Small intestine (tissue), 7 donors: ENCODE measurements at regions not wholly inside any gene's neighbourhood (a gene's known extent, or its start where the extent isn't known, plus 50 kb on each side); places are given as distances from the start of the nearest gene placed in this dataset.

Source experiments
- DNase-seq, 2 donors: peaks; one replicate each; pipeline versions ENCODE4 v3.0.0 to v3.0.0-alpha.2; 2013
- FAIRE-seq: peaks from 2 replicates; lab custom pipeline; 2012; peaks lifted over from hg19 to GRCh38; lab: Jason Lieb, UNC
- H3K27ac ChIP-seq, 3 donors: one replicate each; pipeline ENCODE4 v1.5.1; 2013; ENCODE audit warnings: low read length in 2 of 3, mild to moderate bottlenecking in 2 of 3, control low read depth in 1 of 3, inconsistent platforms in 1 of 3, low read depth in 1 of 3, moderate library complexity in 1 of 3
- H3K27me3 ChIP-seq, 3 donors: one replicate each; pipeline ENCODE4 v1.6.1; 2013; ENCODE audit warnings: low read length in 3 of 3, inconsistent platforms in 1 of 3; ENCODE audit not compliant: control insufficient read depth in 3 of 3, insufficient read depth in 3 of 3
- H3K36me3 ChIP-seq, 3 donors: one replicate each; pipeline ENCODE4 v1.6.1; 2013; ENCODE audit warnings: low read length in 3 of 3, inconsistent platforms in 1 of 3, low read depth in 1 of 3, mild to moderate bottlenecking in 1 of 3, moderate library complexity in 1 of 3; ENCODE audit not compliant: control insufficient read depth in 3 of 3, insufficient read depth in 2 of 3
- H3K4me1 ChIP-seq, 3 donors: one replicate each; pipeline ENCODE4 v1.6.1; 2013; ENCODE audit warnings: low read length in 2 of 3, inconsistent platforms in 1 of 3, low read depth in 1 of 3, mild to moderate bottlenecking in 1 of 3, moderate library complexity in 1 of 3; ENCODE audit not compliant: control insufficient read depth in 3 of 3, insufficient read depth in 2 of 3
- H3K4me3 ChIP-seq, 3 donors: one replicate each; pipeline ENCODE4 v1.5.1; 2013; ENCODE audit warnings: low read length in 3 of 3, control low read depth in 1 of 3, inconsistent platforms in 1 of 3, low read depth in 1 of 3, mild to moderate bottlenecking in 1 of 3, moderate library complexity in 1 of 3
- H3K9me3 ChIP-seq, 2 donors: one replicate each; pipeline ENCODE4 v1.6.1; 2013; ENCODE audit warnings: low read depth in 1 of 2, low read length in 1 of 2; ENCODE audit not compliant: control insufficient read depth in 2 of 2, insufficient read depth in 1 of 2
- WGBS, 3 donors: extraction: QIAGEN DNeasy Blood & Tissue Kit; methylation state at CpG; one replicate each; pipeline ENCODE4 v1.1.7; 2013; 5-methylcytosine and 5-hydroxymethylcytosine counted together
- donor health status: healthy with polysubstance abuse.
- donor health status: control.
- donor health status: control.
- donor health status: Bipolar disorder and iron deficiency.
- donor health status: healthy.

- WGBS, 3 donors = 82 to 90% (median 88%) methylated on average over 2 of the region's 2 CpGs
- Histone ChIP-seq H3K4me3 (no peak overlapping the region), H3K27me3 (no peaks in the 10 kb centered on the region), H3K4me1 (peaks cover 0 to 44% (median 6%) of the 10 kb centered on the region in 3 donors), H3K36me3 (no peaks in the 10 kb centered on the region), H3K27ac (peak overlapping the region in 1 of 3 donors; percentile 40), H3K9me3 (no peaks in the 10 kb centered on the region)
- DNase-seq (no peak), FAIRE-seq (no peak)
These were observed 121.6 kb downstream of the ZFP36L2 start for GRCh38 chr2:43104763-43105162.

- Histone ChIP-seq H3K36me3 (no peaks in the 10 kb centered on the region), H3K9me3 (no peaks in the 10 kb centered on the region), H3K4me3 (no peak overlapping the region), H3K4me1 (peaks cover 0 to 39% (median 6%) of the 10 kb centered on the region in 3 donors), H3K27ac (no peak overlapping the region), H3K27me3 (no peaks in the 10 kb centered on the region)
- FAIRE-seq (no peak), DNase-seq (no peak)
- WGBS, 3 donors = 95 to 97% (median 97%) methylated on average over 6 of the region's 6 CpGs
These were observed 122.3 kb downstream of the ZFP36L2 start for GRCh38 chr2:43104106-43104505.

- no peak overlapping the region for H3K27ac ChIP-seq
- no peak for FAIRE-seq
- no peaks in the 10 kb centered on the region for H3K9me3 ChIP-seq
- no peak overlapping the region for H3K4me3 ChIP-seq
- H3K4me1 ChIP-seq = peaks cover 0 to 35% (median 6%) of the 10 kb centered on the region in 3 donors
- no peak for DNase-seq
- H3K27me3 ChIP-seq = no peaks in the 10 kb centered on the region
- 89 to 98% (median 91%) methylated on average over 3 of the region's 3 CpGs for WGBS, 3 donors
- no peaks in the 10 kb centered on the region for H3K36me3 ChIP-seq
These were observed 123.4 kb downstream of the ZFP36L2 start for GRCh38 chr2:43103093-43103404.

- Histone ChIP-seq H3K27ac (peak overlapping the region in 2 of 3 donors; percentile 47 to 68), H3K27me3 (no peaks in the 10 kb centered on the region), H3K4me3 (no peak overlapping the region), H3K9me3 (no peaks in the 10 kb centered on the region), H3K36me3 (no peaks in the 10 kb centered on the region), H3K4me1 (peaks cover 0 to 35% (median 6%) of the 10 kb centered on the region in 3 donors)
- no peak for FAIRE-seq
- 61 to 84% (median 82%) methylated on average over 9 of the region's 9 CpGs for WGBS, 3 donors
- DNase-seq = no peak
These were observed 123.9 kb downstream of the ZFP36L2 start for GRCh38 chr2:43102366-43103092.

- Histone ChIP-seq H3K27ac (peak overlapping the region in 2 of 3 donors; percentile 47 to 68), H3K4me1 (peaks cover 0 to 35% (median 6%) of the 10 kb centered on the region in 3 donors), H3K4me3 (no peak overlapping the region), H3K36me3 (no peaks in the 10 kb centered on the region), H3K9me3 (peaks cover 0 to 5% of the 10 kb centered on the region in 2 donors), H3K27me3 (no peaks in the 10 kb centered on the region)
- FAIRE-seq = no peak
- no peak for DNase-seq
- 83 to 98% (median 96%) methylated on average over 7 of the region's 7 CpGs for WGBS, 3 donors
These were observed 124.7 kb downstream of the ZFP36L2 start for GRCh38 chr2:43101751-43102150.

GRCh38 chr2:43100883-43101662 is 125.3 kb downstream of the ZFP36L2 start:
- H3K4me1 ChIP-seq = peaks cover 0 to 31% (median 3%) of the 10 kb centered on the region in 3 donors
- H3K27me3 ChIP-seq = no peaks in the 10 kb centered on the region
- FAIRE-seq = no peak
- peak overlapping the region in 2 of 3 donors; percentile 47 to 68 for H3K27ac ChIP-seq
- 35 to 39% (median 38%) methylated on average over 55 to 56 of the region's 56 CpGs for WGBS, 3 donors
- H3K9me3 ChIP-seq = peaks cover 0 to 8% of the 10 kb centered on the region in 2 donors
- peak overlapping the region in 2 of 3 donors; percentile 28 to 46 for H3K4me3 ChIP-seq
- H3K36me3 ChIP-seq = no peaks in the 10 kb centered on the region
- DNase-seq = peak; percentile 25 to 69

GRCh38 chr2:43100362-43100882 is 126.0 kb downstream of the ZFP36L2 start:
- DNase-seq (no peak), FAIRE-seq (no peak)
- peak overlapping the region in 1 of 3 donors; percentile 68 for H3K27ac ChIP-seq
- WGBS, 3 donors = 57 to 69% (median 62%) methylated on average over 11 to 21 of the region's 21 CpGs
- H3K9me3 ChIP-seq = peaks cover 0 to 11% of the 10 kb centered on the region in 2 donors
- no peaks in the 10 kb centered on the region for H3K36me3 ChIP-seq
- H3K27me3 ChIP-seq = no peaks in the 10 kb centered on the region
- peaks cover 0 to 25% (median 3%) of the 10 kb centered on the region in 3 donors for H3K4me1 ChIP-seq
- H3K4me3 ChIP-seq = peak overlapping the region in 2 of 3 donors; percentile 28 to 46

- Histone ChIP-seq H3K27me3 (no peaks in the 10 kb centered on the region), H3K27ac (no peak overlapping the region), H3K9me3 (peaks cover 0 to 12% of the 10 kb centered on the region in 2 donors), H3K4me1 (peaks cover 0 to 22% (median 3%) of the 10 kb centered on the region in 3 donors), H3K36me3 (no peaks in the 10 kb centered on the region), H3K4me3 (no peak overlapping the region)
- WGBS, 3 donors = 93 to 96% (median 94%) methylated on average over 4 of the region's 4 CpGs
- DNase-seq (no peak), FAIRE-seq (no peak)
These were observed 126.6 kb downstream of the ZFP36L2 start for GRCh38 chr2:43099797-43100196.
